ENCODE measurements at regions not wholly inside any gene's neighbourhood (a gene's known extent, or its start where the extent isn't known, plus 50 kb on each side); places are given as distances from the start of the nearest gene placed in this dataset.

GRCh38 chr4:41326776-41327175 is 70.0 kb downstream of the UCHL1 start:
- H3K4me3 ChIP-seq = no peak overlapping the region
- no peaks in the 10 kb centered on the region for H3K4me1 ChIP-seq (ENCODE audit: control insufficient read depth in 1 of 2, low read depth in 2 of 2)
- H3K36me3 ChIP-seq = no peaks in the 10 kb centered on the region
- no peak overlapping the region for H3K27ac ChIP-seq
- no peak for TF ChIP-seq CTCF (IDR thresholded peaks at IDR 0.05)
- H3K9me3 ChIP-seq = no peaks in the 10 kb centered on the region
- no peak for DNase-seq (ENCODE audit: low spot score)
- no peaks in the 10 kb centered on the region for H3K27me3 ChIP-seq (replicated peaks; ENCODE audit: insufficient read depth)
- ATAC-seq (ENCODE audit: insufficient number of reproducible peaks, low FRiP score, low read depth) = no peak

GRCh38 chr4:41327770-41328169 is 71.0 kb downstream of the UCHL1 start:
- H3K4me1 ChIP-seq (ENCODE audit: control insufficient read depth in 1 of 2, low read depth in 2 of 2) = no peaks in the 10 kb centered on the region
- H3K27me3 ChIP-seq (replicated peaks; ENCODE audit: insufficient read depth) = no peaks in the 10 kb centered on the region
- ATAC-seq (ENCODE audit: insufficient number of reproducible peaks, low FRiP score, low read depth) (no peak), DNase-seq (ENCODE audit: low spot score) (no peak)
- H3K36me3 ChIP-seq = no peaks in the 10 kb centered on the region
- no peaks in the 10 kb centered on the region for H3K9me3 ChIP-seq
- no peak overlapping the region for H3K4me3 ChIP-seq
- H3K27ac ChIP-seq = no peak overlapping the region
- TF ChIP-seq CTCF (IDR thresholded peaks at IDR 0.05) = no peak

GRCh38 chr4:41329361-41329760 is 72.6 kb downstream of the UCHL1 start:
- ATAC-seq (ENCODE audit: insufficient number of reproducible peaks, low FRiP score, low read depth) = no peak
- TF ChIP-seq CTCF (IDR thresholded peaks at IDR 0.05) = no peak
- H3K27ac ChIP-seq = no peak overlapping the region
- no peaks in the 10 kb centered on the region for H3K4me1 ChIP-seq (ENCODE audit: control insufficient read depth in 1 of 2, low read depth in 2 of 2)
- H3K9me3 ChIP-seq = no peaks in the 10 kb centered on the region
- H3K27me3 ChIP-seq (replicated peaks; ENCODE audit: insufficient read depth) = no peaks in the 10 kb centered on the region
- no peak overlapping the region for H3K4me3 ChIP-seq
- no peaks in the 10 kb centered on the region for H3K36me3 ChIP-seq
- DNase-seq (ENCODE audit: low spot score) = no peak

- Histone ChIP-seq H3K4me1 (ENCODE audit: control insufficient read depth in 1 of 2, low read depth in 2 of 2) (no peaks in the 10 kb centered on the region), H3K36me3 (no peaks in the 10 kb centered on the region), H3K27ac (no peak overlapping the region), H3K9me3 (no peaks in the 10 kb centered on the region), H3K27me3 (replicated peaks; ENCODE audit: insufficient read depth) (no peaks in the 10 kb centered on the region), H3K4me3 (no peak overlapping the region)
- no peak for TF ChIP-seq CTCF (IDR thresholded peaks at IDR 0.05)
- DNase-seq (ENCODE audit: low spot score) (no peak), ATAC-seq (ENCODE audit: insufficient number of reproducible peaks, low FRiP score, low read depth) (no peak)
Observed at GRCh38 chr4:41331224-41331623, 74.5 kb downstream of the UCHL1 start.

- no peak overlapping the region for H3K4me3 ChIP-seq
- TF ChIP-seq CTCF (IDR thresholded peaks at IDR 0.05) = no peak
- H3K27me3 ChIP-seq (replicated peaks; ENCODE audit: insufficient read depth) = no peaks in the 10 kb centered on the region
- no peaks in the 10 kb centered on the region for H3K36me3 ChIP-seq
- DNase-seq (ENCODE audit: low spot score) (no peak), ATAC-seq (ENCODE audit: insufficient number of reproducible peaks, low FRiP score, low read depth) (no peak)
- no peaks in the 10 kb centered on the region for H3K4me1 ChIP-seq (ENCODE audit: control insufficient read depth in 1 of 2, low read depth in 2 of 2)
- no peak overlapping the region for H3K27ac ChIP-seq
- no peaks in the 10 kb centered on the region for H3K9me3 ChIP-seq
Observed at GRCh38 chr4:41332510-41333054, 75.9 kb downstream of the UCHL1 start.
